ENCODE measurements at regions not wholly inside any gene's neighbourhood (a gene's known extent, or its start where the extent isn't known, plus 50 kb on each side); places are given as distances from the start of the nearest gene placed in this dataset.

DNA sequence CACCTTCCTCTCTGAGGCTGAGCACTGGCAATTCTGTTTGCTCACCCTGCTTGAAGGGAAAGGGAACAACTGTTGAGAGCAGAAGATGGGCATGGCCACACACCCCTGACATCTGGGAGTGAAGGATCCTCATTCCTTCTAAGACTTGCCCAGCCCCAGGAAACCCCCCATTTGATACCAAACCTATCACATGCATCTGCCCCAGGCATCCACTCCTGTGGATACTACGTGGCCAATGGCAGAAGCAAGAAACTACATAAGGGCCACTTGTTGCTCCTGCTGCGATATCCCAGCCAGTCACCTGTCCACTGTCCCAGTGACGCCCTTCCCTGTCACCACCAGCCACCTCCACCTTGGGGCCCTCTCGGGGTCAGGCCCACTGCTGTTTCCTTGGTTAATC lies 185.2 kb downstream of the SMAD2 start:
- TF ChIP-seq, protein P1, sequence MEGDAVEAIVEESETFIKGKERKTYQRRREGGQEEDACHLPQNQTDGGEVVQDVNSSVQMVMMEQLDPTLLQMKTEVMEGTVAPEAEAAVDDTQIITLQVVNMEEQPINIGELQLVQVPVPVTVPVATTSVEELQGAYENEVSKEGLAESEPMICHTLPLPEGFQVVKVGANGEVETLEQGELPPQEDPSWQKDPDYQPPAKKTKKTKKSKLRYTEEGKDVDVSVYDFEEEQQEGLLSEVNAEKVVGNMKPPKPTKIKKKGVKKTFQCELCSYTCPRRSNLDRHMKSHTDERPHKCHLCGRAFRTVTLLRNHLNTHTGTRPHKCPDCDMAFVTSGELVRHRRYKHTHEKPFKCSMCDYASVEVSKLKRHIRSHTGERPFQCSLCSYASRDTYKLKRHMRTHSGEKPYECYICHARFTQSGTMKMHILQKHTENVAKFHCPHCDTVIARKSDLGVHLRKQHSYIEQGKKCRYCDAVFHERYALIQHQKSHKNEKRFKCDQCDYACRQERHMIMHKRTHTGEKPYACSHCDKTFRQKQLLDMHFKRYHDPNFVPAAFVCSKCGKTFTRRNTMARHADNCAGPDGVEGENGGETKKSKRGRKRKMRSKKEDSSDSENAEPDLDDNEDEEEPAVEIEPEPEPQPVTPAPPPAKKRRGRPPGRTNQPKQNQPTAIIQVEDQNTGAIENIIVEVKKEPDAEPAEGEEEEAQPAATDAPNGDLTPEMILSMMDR (IDR thresholded peaks at IDR 0.05; ENCODE audit: low read depth, low read length) = no peak
- no peak for TF ChIP-seq POLR2A (IDR thresholded peaks at IDR 0.05; ENCODE audit: extremely low read depth, insufficient read length)
- TF ChIP-seq, protein P2, sequence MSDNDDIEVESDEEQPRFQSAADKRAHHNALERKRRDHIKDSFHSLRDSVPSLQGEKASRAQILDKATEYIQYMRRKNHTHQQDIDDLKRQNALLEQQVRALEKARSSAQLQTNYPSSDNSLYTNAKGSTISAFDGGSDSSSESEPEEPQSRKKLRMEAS (IDR thresholded peaks at IDR 0.05; ENCODE audit: low read depth, low read length) = no peak
- no peak for TF ChIP-seq MYC (IDR thresholded peaks at IDR 0.05; ENCODE audit: low read depth, low read length)
